Spleen (tissue), 11 donors: ENCODE measurements at regions not wholly inside any gene's neighbourhood (a gene's known extent, or its start where the extent isn't known, plus 50 kb on each side); places are given as distances from the start of the nearest gene placed in this dataset.

ENCODE experiments used
- DNase-seq: peaks from one replicate; pipeline ENCODE4 v3.0.0-alpha.2; 2020
- H3K27ac ChIP-seq, 8 donors: fragments of 200-600 bp; sonication (generic) in 7 of 8; 1 replicate in 4 of 8; 2 replicates in 4 of 8; pipeline versions ENCODE4 v1.5.0 to v1.8.0; 2016 to 2021; ENCODE audit warnings: inconsistent platforms in 4 of 8, mild to moderate bottlenecking in 4 of 8, moderate library complexity in 1 of 8
- H3K27me3 ChIP-seq, 7 donors: fragments of 200-600 bp; sonication (generic) in 6 of 7; replicated peaks in 1 of 7; 1 replicate in 4 of 7; 2 replicates in 3 of 7; pipeline versions ENCODE4 v1.5.0 to v1.8.0; 2016 to 2021; ENCODE audit warnings: inconsistent platforms in 3 of 7, mild to moderate bottlenecking in 1 of 7
- H3K36me3 ChIP-seq, 6 donors: fragments of 200-600 bp; sonication (generic) in 5 of 6; 1 replicate in 4 of 6; 2 replicates in 2 of 6; pipeline versions ENCODE4 v1.5.0 to v1.8.0; 2016 to 2021; ENCODE audit warnings: inconsistent platforms in 2 of 6
- H3K4me1 ChIP-seq, 6 donors: fragments of 200-600 bp; sonication (generic) in 5 of 6; 1 replicate in 3 of 6; 2 replicates in 3 of 6; pipeline versions ENCODE4 v1.5.0 to v1.8.0; 2016 to 2021; ENCODE audit warnings: inconsistent platforms in 3 of 6
- H3K4me3 ChIP-seq, 8 donors: fragments of 200-600 bp; sonication (generic) in 7 of 8; 1 replicate in 4 of 8; 2 replicates in 4 of 8; pipeline versions ENCODE4 v1.5.0 to v1.8.0; 2016 to 2021; ENCODE audit warnings: inconsistent platforms in 4 of 8, mild to moderate bottlenecking in 4 of 8, moderate library complexity in 2 of 8
- H3K9me3 ChIP-seq, 8 donors: fragments of 200-600 bp; sonication (generic) in 7 of 8; 1 replicate in 4 of 8; 2 replicates in 4 of 8; pipeline versions ENCODE4 v1.5.0 to v1.8.0; 2016 to 2021; ENCODE audit warnings: inconsistent platforms in 4 of 8
- POLR2A ChIP-seq, 3 donors: fragments of 450-650 bp; IDR thresholded peaks; one replicate each; pipeline ENCODE4 v1.5.1; 2017; ENCODE audit warnings: antibody characterized with exemption in 3 of 3, mild to moderate bottlenecking in 1 of 3
- POLR2AphosphoS5 ChIP-seq, 3 donors: sonication (generic); formaldehyde crosslinking; IDR thresholded peaks; one replicate each; pipeline ENCODE4 v1.5.1; 2017; ENCODE audit warnings: antibody characterized with exemption in 3 of 3
- WGBS, 5 donors: extraction: QIAGEN DNeasy Blood & Tissue Kit in 3 of 5; methylation state at CpG; one replicate each; pipeline versions ENCODE4 v1.1.5 to v1.1.7; 2013 to 2018; 5-methylcytosine and 5-hydroxymethylcytosine counted together
- intact Hi-C: fragments of 100-400 bp; cut with DNase I; formaldehyde crosslinking; loops from one replicate; pipeline ENCODE4 v1.15.0; 2023; ENCODE audit warnings: low total_unique reads
- TF ChIP-seq, protein P1 (sequence below), 11 experiments: fragments of 200-600 bp in 7 of 11; fragments of 450-650 bp in 4 of 11; sonication (generic) in 4 of 11; IDR thresholded peaks in 8 of 11; conservative IDR thresholded peaks in 3 of 11; 1 replicate in 7 of 11; 2 replicates in 4 of 11; pipeline versions ENCODE4 v1.4.0 to v1.8.0; 2016 to 2021; ENCODE audit warnings: antibody characterized with exemption in 11 of 11, inconsistent platforms in 4 of 11, mild to moderate bottlenecking in 1 of 11
- donor health status: healthy with polysubstance abuse.
- donor health status: DM: no; HTN: no; CAD: no; lungs with moderate emphysema.
- donor health status: DM: no; HTN: no; CAD: no.
- donor health status: Bipolar disorder and iron deficiency.
- donor health status: healthy.
- donor health status: DM: no; HTN: no; CAD: no.
- donor health status: DM: yes; HTN: yes; CAD: no.

DNA sequence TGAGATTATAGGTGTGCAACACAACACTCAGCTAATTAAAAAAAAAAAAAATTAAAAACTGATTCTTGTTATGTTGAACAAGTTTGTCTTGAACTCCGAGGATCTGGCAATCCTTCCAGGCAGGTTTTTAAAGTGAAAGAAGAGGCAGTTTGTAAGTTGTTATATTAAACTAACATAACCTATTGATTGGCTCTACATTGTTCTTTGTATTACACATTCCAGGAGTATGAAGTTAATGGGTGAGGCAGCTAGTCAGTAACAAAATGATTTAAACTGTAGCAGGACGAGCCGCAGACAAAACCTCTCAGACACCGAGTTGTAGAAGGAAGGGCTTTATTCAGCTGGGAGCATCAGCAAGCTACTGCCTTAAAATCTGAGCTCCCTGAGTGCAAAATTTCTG lies 1953.9 kb upstream of the CDH6 start:
- Histone ChIP-seq H3K27me3 (no peaks in the 10 kb centered on the region), H3K36me3 (no peaks in the 10 kb centered on the region), H3K27ac (no peak overlapping the region), H3K4me1 (no peaks in the 10 kb centered on the region), H3K9me3 (peaks cover 0 to 14% (median 0%) of the 10 kb centered on the region in 8 donors), H3K4me3 (no peak overlapping the region)
- intact Hi-C loops = no loop called here
- 83 to 91% (median 84%) methylated on average over 4 of the region's 4 CpGs for WGBS, 5 donors
- no peak for DNase-seq
- no peak for TF ChIP-seq POLR2A (IDR thresholded peaks at IDR 0.05)
- TF ChIP-seq, protein P1, sequence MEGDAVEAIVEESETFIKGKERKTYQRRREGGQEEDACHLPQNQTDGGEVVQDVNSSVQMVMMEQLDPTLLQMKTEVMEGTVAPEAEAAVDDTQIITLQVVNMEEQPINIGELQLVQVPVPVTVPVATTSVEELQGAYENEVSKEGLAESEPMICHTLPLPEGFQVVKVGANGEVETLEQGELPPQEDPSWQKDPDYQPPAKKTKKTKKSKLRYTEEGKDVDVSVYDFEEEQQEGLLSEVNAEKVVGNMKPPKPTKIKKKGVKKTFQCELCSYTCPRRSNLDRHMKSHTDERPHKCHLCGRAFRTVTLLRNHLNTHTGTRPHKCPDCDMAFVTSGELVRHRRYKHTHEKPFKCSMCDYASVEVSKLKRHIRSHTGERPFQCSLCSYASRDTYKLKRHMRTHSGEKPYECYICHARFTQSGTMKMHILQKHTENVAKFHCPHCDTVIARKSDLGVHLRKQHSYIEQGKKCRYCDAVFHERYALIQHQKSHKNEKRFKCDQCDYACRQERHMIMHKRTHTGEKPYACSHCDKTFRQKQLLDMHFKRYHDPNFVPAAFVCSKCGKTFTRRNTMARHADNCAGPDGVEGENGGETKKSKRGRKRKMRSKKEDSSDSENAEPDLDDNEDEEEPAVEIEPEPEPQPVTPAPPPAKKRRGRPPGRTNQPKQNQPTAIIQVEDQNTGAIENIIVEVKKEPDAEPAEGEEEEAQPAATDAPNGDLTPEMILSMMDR (IDR thresholded peaks at IDR 0.05 in 8 of 11, conservative IDR thresholded peaks at IDR 0.05 in 3 of 11) = no peak
- no peak for TF ChIP-seq POLR2AphosphoS5 (IDR thresholded peaks at IDR 0.05)

DNA sequence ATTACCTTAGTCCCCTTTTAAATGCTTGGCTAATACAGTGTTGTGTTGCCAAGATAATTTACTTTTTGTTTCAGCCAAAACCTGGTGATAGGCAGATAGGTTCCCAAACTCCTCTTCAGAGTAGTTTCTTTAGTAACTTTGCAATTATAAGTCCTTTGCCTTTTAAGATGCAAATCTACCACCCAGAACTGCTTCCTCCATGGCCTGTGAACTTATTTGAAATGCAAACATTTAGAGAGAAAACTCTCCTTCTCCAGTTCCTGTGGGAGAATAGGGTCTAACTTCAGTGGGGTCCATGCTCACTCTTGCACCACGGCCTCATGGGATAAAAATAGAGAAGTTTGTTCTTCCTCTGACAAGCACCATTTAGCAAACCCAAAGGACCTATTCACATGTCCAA lies 1955.4 kb upstream of the CDH6 start:
- Histone ChIP-seq H3K4me3 (no peak overlapping the region), H3K36me3 (no peaks in the 10 kb centered on the region), H3K27ac (no peak overlapping the region), H3K27me3 (no peaks in the 10 kb centered on the region), H3K9me3 (peaks cover 0 to 12% (median 0%) of the 10 kb centered on the region in 8 donors), H3K4me1 (no peaks in the 10 kb centered on the region)
- TF ChIP-seq POLR2A (IDR thresholded peaks at IDR 0.05) (no peak), POLR2AphosphoS5 (IDR thresholded peaks at IDR 0.05) (no peak)
- TF ChIP-seq, protein P1 (IDR thresholded peaks at IDR 0.05 in 8 of 11, conservative IDR thresholded peaks at IDR 0.05 in 3 of 11) = no peak
- no peak for DNase-seq
- intact Hi-C loops = no loop called here
- 41 to 53% (median 46%) methylated on average over 1 of the region's 1 CpG for WGBS, 5 donors

DNA sequence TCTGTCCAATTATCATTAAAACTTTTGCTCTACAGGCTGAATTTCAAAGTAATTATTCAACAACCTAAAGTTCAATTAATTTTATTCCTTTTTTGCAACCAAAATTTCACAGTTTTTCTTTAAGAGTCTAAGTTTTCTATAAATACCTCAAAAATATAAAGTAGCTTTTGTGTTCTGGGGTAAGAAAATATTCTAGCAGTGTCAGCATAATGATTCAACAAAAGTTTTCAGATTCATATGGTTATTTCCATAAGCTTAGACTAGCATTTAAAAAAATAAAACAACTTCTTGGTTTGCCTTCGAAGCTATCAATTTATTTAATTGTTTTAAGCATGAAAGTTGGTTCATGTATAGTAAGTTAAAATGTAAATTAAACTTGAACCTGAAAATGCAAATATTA lies 1962.3 kb upstream of the CDH6 start:
- Histone ChIP-seq H3K4me3 (no peak overlapping the region), H3K27ac (no peak overlapping the region), H3K4me1 (no peaks in the 10 kb centered on the region), H3K36me3 (no peaks in the 10 kb centered on the region), H3K9me3 (peaks cover 0 to 8% (median 4%) of the 10 kb centered on the region in 8 donors), H3K27me3 (no peaks in the 10 kb centered on the region)
- WGBS, 5 donors = 37 to 71% (median 68%) methylated on average over 1 of the region's 1 CpG
- intact Hi-C loops = no loop called here
- TF ChIP-seq POLR2A (IDR thresholded peaks at IDR 0.05) = no peak
- TF ChIP-seq POLR2AphosphoS5 (IDR thresholded peaks at IDR 0.05) = no peak
- TF ChIP-seq, protein P1 (IDR thresholded peaks at IDR 0.05 in 8 of 11, conservative IDR thresholded peaks at IDR 0.05 in 3 of 11) = no peak
- DNase-seq = no peak

DNA sequence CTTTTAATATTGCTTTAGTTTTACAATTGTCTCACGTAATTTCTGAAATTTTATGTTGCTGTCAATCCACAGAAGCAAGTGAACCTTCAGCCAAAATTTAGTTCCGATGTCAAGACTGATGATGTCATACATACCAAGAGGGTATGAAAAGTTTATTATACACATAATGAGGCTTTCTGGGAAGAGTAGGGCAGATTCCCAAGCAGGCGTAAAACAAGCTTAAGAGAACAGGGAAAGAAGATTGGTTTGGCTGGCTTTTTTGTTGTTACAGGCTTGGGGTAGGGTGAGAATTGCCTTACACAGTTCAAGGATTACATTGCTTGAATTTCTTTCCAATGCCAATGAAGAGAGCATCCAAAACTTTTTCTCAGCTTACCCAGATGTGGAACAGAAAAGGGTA lies 1962.9 kb upstream of the CDH6 start:
- TF ChIP-seq POLR2A (IDR thresholded peaks at IDR 0.05) (no peak), POLR2AphosphoS5 (IDR thresholded peaks at IDR 0.05) (no peak)
- TF ChIP-seq, protein P1 (IDR thresholded peaks at IDR 0.05 in 8 of 11, conservative IDR thresholded peaks at IDR 0.05 in 3 of 11) = no peak
- intact Hi-C loops = no loop called here
- Histone ChIP-seq H3K4me3 (no peak overlapping the region), H3K4me1 (no peaks in the 10 kb centered on the region), H3K27ac (no peak overlapping the region), H3K27me3 (no peaks in the 10 kb centered on the region), H3K36me3 (no peaks in the 10 kb centered on the region), H3K9me3 (peaks cover 0 to 8% (median 4%) of the 10 kb centered on the region in 8 donors)
- WGBS, 5 donors = 70 to 82% (median 75%) methylated on average over 3 of the region's 3 CpGs
- no peak for DNase-seq
